ENCODE measurements at regions not wholly inside any gene's neighbourhood (a gene's known extent, or its start where the extent isn't known, plus 50 kb on each side); places are given as distances from the start of the nearest gene placed in this dataset.

DNA sequence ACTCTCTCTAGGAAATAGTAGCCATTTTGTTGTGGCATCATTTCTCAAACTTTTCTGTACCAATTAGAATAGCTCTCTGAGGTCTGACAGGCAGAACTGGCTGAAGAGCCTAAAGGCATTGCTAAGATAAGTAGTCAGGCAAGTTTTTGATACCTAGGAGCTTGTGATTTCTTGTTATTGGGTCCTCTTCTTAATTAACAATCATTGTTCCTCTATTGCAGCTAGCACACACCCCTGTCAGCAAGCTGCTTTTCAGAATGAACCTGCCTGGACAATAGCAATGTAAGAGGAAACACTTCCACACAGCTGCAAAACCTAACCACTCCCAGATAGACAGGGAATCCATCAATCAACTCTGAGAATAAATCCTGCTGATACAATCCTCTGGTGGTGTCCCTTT is 403.9 kb upstream of the TBL1XR1 start:
- H3K4me1 ChIP-seq: peaks cover 49 to 79% (median 68%) of the 10 kb centered on the region in 3 donors
- peak overlapping the region; percentile 16 to 89 (median 84) for H3K27ac ChIP-seq
- DNase-seq: no peak
- no peaks in the 10 kb centered on the region for H3K36me3 ChIP-seq
- no peak overlapping the region for H3K4me3 ChIP-seq
- intact Hi-C loops (cut with DNase I): no loop called here
- H3K9me3 ChIP-seq: no peaks in the 10 kb centered on the region
- TF ChIP-seq CTCF (IDR thresholded peaks at IDR 0.05): no peak
- no peak for TF ChIP-seq POLR2A (IDR thresholded peaks at IDR 0.05)
- no peaks in the 10 kb centered on the region for H3K27me3 ChIP-seq

GRCh38 chr3:177602601-177603147 is 405.4 kb upstream of the TBL1XR1 start:
- Histone ChIP-seq H3K36me3 (no peaks in the 10 kb centered on the region), H3K4me3 (no peak overlapping the region), H3K27ac (peak overlapping the region; percentile 63 to 89 (median 79)), H3K4me1 (peaks cover 34 to 75% (median 53%) of the 10 kb centered on the region in 3 donors), H3K27me3 (no peaks in the 10 kb centered on the region), H3K9me3 (no peaks in the 10 kb centered on the region)
- intact Hi-C loops (cut with DNase I): no loop called here
- no peak for DNase-seq
- 34 to 48% methylated on average over 2 of the region's 2 CpGs for WGBS, 2 donors
- TF ChIP-seq POLR2A (IDR thresholded peaks at IDR 0.05) (no peak), CTCF (IDR thresholded peaks at IDR 0.05) (no peak)

- Histone ChIP-seq H3K27me3 (no peaks in the 10 kb centered on the region), H3K4me1 (peaks cover 31 to 72% (median 48%) of the 10 kb centered on the region in 3 donors), H3K9me3 (no peaks in the 10 kb centered on the region), H3K36me3 (no peaks in the 10 kb centered on the region), H3K4me3 (no peak overlapping the region), H3K27ac (peak overlapping the region; percentile 63 to 89 (median 79))
- TF ChIP-seq CTCF (IDR thresholded peaks at IDR 0.05) (no peak), POLR2A (IDR thresholded peaks at IDR 0.05) (no peak)
- 31 to 36% methylated on average over 2 of the region's 2 CpGs for WGBS, 2 donors
- intact Hi-C loops (cut with DNase I): no loop called here
- DNase-seq: no peak
Observed at GRCh38 chr3:177603148-177603603, 405.9 kb upstream of the TBL1XR1 start.

DNA sequence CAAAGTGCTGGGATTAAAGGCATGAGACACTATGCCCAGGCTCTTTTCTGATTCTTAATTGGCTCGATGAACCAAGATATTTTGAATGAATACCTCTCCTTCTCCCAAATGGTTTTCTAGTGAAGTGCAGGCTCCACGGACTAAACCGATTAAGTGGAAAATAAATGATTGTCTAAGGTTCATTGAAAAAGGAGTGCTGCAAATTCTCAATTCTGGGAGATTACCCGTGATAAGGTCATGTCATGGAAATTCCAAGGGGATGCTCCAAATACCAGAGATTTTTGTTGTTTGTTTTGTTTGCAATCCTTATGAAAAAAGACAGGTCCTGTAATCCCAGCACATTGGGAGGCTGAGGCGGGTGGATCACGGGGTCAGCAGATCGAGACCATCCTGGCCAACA is 406.9 kb upstream of the TBL1XR1 start:
- intact Hi-C loops (cut with DNase I): no loop called here
- H3K27ac ChIP-seq: peak overlapping the region in 1 of 4 donors; percentile 89
- peaks cover 21 to 61% (median 38%) of the 10 kb centered on the region in 3 donors for H3K4me1 ChIP-seq
- TF ChIP-seq CTCF (IDR thresholded peaks at IDR 0.05) (no peak), POLR2A (IDR thresholded peaks at IDR 0.05) (no peak)
- no peaks in the 10 kb centered on the region for H3K9me3 ChIP-seq
- H3K4me3 ChIP-seq: no peak overlapping the region
- no peak for DNase-seq
- H3K27me3 ChIP-seq: no peaks in the 10 kb centered on the region
- 91 to 97% methylated on average over 7 of the region's 7 CpGs for WGBS, 2 donors
- H3K36me3 ChIP-seq: no peaks in the 10 kb centered on the region

- no peaks in the 10 kb centered on the region for H3K27me3 ChIP-seq
- peak overlapping the region in 3 of 4 donors; percentile 20 to 54 (median 42) for H3K27ac ChIP-seq
- no peak overlapping the region for H3K4me3 ChIP-seq
- H3K36me3 ChIP-seq: no peaks in the 10 kb centered on the region
- DNase-seq: no peak
- H3K4me1 ChIP-seq: peaks cover 10 to 49% (median 24%) of the 10 kb centered on the region in 3 donors
- 40 to 69% methylated on average over 4 of the region's 4 CpGs for WGBS, 2 donors
- TF ChIP-seq CTCF (IDR thresholded peaks at IDR 0.05): no peak
- no peak for TF ChIP-seq POLR2A (IDR thresholded peaks at IDR 0.05)
- H3K9me3 ChIP-seq: no peaks in the 10 kb centered on the region
- intact Hi-C loops (cut with DNase I): no loop called here
Observed at GRCh38 chr3:177606891-177607290, 409.6 kb upstream of the TBL1XR1 start.
